Activated naive CD8-positive, alpha-beta T cell treated with anti-CD3 and anti-CD28 coated beads, Interleukin-2, amount 10 ng/mL, durations not matched to agents 7 days and 5 days (primary cell): ENCODE measurements at regions not wholly inside any gene's neighbourhood (a gene's known extent, or its start where the extent isn't known, plus 50 kb on each side); places are given as distances from the start of the nearest gene placed in this dataset.

ENCODE experiments used
- ATAC-seq: fragments of 150-1000 bp; cut with Tn5 transposase; one replicate; pipeline ENCODE4 v1.10.0; 2021; ENCODE audit warnings: low read depth, moderate library complexity
- POLR2A ChIA-PET: fragments of 350-600 bp; sonication (Branson Sonifier 250); formaldehyde crosslinking; loops from one replicate; lab custom pipeline; 2021; ENCODE audit warnings: antibody characterized with exemption; lab: Charles Lee
- DNase-seq: peaks from one replicate; pipeline ENCODE4 v3.0.0; 2021
- H3K27ac Mint-ChIP-seq: one replicate; pipeline ENCODE4 v1.8.0; 2022; ENCODE audit warnings: mild to moderate bottlenecking, mixed read lengths
- H3K27me3 Mint-ChIP-seq: one replicate; pipeline ENCODE4 v1.8.0; 2022; ENCODE audit warnings: mild to moderate bottlenecking, moderate library complexity, mixed read lengths
- H3K36me3 Mint-ChIP-seq: one replicate; pipeline ENCODE4 v1.8.0; 2021; ENCODE audit warnings: mild to moderate bottlenecking, mixed read lengths
- H3K4me1 Mint-ChIP-seq: one replicate; pipeline ENCODE4 v1.8.0; 2021; ENCODE audit warnings: mixed read lengths
- H3K4me3 Mint-ChIP-seq: one replicate; pipeline ENCODE4 v1.8.0; 2022; ENCODE audit warnings: mild to moderate bottlenecking, moderate library complexity, mixed read lengths
- H3K9me3 Mint-ChIP-seq: one replicate; pipeline ENCODE4 v1.8.0; 2021; ENCODE audit warnings: mixed read lengths

DNA sequence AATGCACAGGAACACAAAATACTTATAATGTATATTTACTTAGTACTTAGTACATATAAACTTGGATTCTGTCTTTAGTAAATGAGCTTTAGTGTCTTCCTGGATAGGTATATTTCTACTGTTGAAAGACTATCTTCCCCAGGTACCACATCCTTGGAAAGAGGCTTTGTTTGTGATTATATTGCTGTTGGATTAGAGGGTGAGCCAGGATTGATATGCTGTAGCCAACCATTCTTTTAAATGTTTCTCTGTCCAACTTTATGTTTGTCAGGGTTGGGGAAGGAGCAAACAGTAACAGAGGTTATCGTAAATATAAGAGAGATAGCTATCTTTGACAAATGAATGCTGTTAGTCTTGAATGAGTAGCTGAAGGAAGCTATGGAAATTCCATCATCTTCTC is 213.2 kb downstream of the SPRY1 start:
- DNase-seq = no peak
- H3K4me1 Mint-ChIP-seq = peaks cover 27% of the 10 kb centered on the region
- POLR2A ChIA-PET = no interaction called here

DNA sequence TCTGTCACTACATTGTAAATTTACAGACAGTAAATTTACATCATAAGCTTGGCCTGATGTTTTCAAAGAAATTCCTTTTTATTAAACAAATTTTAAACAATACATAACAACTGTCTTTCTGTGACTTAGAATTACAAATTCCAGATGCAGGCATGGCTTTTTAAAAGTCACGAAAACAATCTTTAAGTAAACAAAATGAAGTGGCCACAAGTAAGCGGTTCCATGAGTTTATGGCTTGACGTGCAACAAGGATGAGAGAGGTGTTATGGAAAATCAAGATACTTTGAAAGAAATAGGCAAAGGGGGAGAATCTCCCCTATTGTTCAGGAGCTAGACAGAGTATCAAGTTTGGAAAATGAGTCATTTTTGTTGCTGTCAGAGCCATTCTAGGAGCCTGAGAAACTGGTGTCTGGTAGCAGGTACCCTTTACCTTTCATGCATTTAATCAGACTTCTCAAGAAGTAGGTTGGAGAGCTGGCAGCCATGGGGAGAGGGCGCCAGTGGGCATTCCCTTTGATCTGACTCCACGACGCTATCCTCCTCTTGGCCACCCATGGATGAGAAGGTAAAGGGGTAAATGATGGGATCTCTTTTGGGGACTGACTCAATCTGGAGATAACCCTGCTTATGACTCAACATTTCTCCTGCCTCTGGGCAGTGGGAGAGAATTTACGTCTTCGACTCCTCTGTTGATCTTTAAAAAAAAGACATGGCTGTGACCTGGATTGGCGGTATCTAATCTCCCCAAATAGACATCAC is 217.2 kb downstream of the SPRY1 start:
- Mint-ChIP-seq H3K27me3 (no peaks in the 10 kb centered on the region), H3K4me1 (peaks cover 13% of the 10 kb centered on the region), H3K9me3 (no peaks in the 10 kb centered on the region), H3K4me3 (no peak overlapping the region), H3K36me3 (peaks cover 8% of the 10 kb centered on the region), H3K27ac (no peak overlapping the region)
- ATAC-seq (no peak), DNase-seq (no peak)
- POLR2A ChIA-PET = no interaction called here

More for the DNA sequence above, 213.2 kb downstream of the SPRY1 start:
- no peak overlapping the region for H3K4me3 Mint-ChIP-seq
- ATAC-seq = no peak
- no peaks in the 10 kb centered on the region for H3K27me3 Mint-ChIP-seq
- H3K27ac Mint-ChIP-seq = no peak overlapping the region
- H3K36me3 Mint-ChIP-seq = peaks cover 4% of the 10 kb centered on the region
- no peaks in the 10 kb centered on the region for H3K9me3 Mint-ChIP-seq

- H3K4me1 Mint-ChIP-seq = peaks cover 11% of the 10 kb centered on the region
- ATAC-seq (no peak), DNase-seq (no peak)
- H3K4me3 Mint-ChIP-seq = no peak overlapping the region
- H3K27ac Mint-ChIP-seq = no peak overlapping the region
- no peaks in the 10 kb centered on the region for H3K27me3 Mint-ChIP-seq
- H3K9me3 Mint-ChIP-seq = no peaks in the 10 kb centered on the region
- POLR2A ChIA-PET = no interaction called here
- H3K36me3 Mint-ChIP-seq = peaks cover 7% of the 10 kb centered on the region
These were observed 219.3 kb downstream of the SPRY1 start for GRCh38 chr4:123615901-123616300.

GRCh38 chr4:123616951-123617461 is 220.4 kb downstream of the SPRY1 start:
- no peaks in the 10 kb centered on the region for H3K27me3 Mint-ChIP-seq
- peak overlapping the region; percentile 55 for H3K4me3 Mint-ChIP-seq
- POLR2A ChIA-PET = interaction anchor here (0.6 to 1.4 kb wide), 5 partner anchors 10 to 220 kb away, joined by 3 to 6 read pairs (median 4); partner anchors contain the start of gene SPRY1
- ATAC-seq (peak; percentile 92), DNase-seq (no peak)
- H3K4me1 Mint-ChIP-seq = peaks cover 17% of the 10 kb centered on the region
- H3K36me3 Mint-ChIP-seq = peaks cover 9% of the 10 kb centered on the region
- peak overlapping the region; percentile 74 for H3K27ac Mint-ChIP-seq
- no peaks in the 10 kb centered on the region for H3K9me3 Mint-ChIP-seq

GRCh38 chr4:123617791-123618190 is 221.2 kb downstream of the SPRY1 start:
- ATAC-seq = no peak
- no peaks in the 10 kb centered on the region for H3K27me3 Mint-ChIP-seq

DNA sequence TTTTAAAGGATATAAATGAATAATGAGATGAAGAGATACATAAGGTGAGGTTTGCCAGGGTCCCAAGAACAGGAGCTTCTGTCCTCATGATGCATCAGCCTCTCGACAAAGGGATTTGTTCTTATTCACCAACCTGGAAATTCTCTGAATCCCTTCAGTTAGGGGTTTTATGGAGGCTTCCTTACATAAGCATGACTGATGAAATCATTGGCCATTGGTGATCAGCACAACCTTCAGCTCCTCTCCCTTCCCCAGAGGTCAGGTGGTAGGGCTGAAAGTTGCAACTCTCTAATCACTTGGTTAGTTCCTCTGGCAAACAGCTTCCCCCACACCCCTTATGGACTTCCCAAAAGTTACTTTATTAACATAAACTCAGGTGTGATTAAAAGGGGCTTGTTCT is 222.0 kb downstream of the SPRY1 start:
- POLR2A ChIA-PET = interaction anchor here (1.0 kb wide), 1 partner anchor 24 kb away, joined by 4 read pairs; no protein-coding TSS in a partner anchor

More at GRCh38 chr4:123617791-123618190, 221.2 kb downstream of the SPRY1 start:
- Mint-ChIP-seq H3K27ac (no peak overlapping the region), H3K4me3 (no peak overlapping the region), H3K4me1 (peaks cover 17% of the 10 kb centered on the region), H3K9me3 (no peaks in the 10 kb centered on the region), H3K36me3 (peaks cover 9% of the 10 kb centered on the region)
- POLR2A ChIA-PET = interaction anchor here (1.4 kb wide), 1 partner anchor 20 kb away, joined by 4 read pairs; no protein-coding TSS in a partner anchor
- no peak for DNase-seq

GRCh38 chr4:123619326-123619725 is 222.7 kb downstream of the SPRY1 start:
- DNase-seq (no peak), ATAC-seq (no peak)
- Mint-ChIP-seq H3K27me3 (no peaks in the 10 kb centered on the region), H3K36me3 (peaks cover 12% of the 10 kb centered on the region), H3K9me3 (no peaks in the 10 kb centered on the region), H3K4me1 (peaks cover 17% of the 10 kb centered on the region), H3K27ac (no peak overlapping the region), H3K4me3 (no peak overlapping the region)
- POLR2A ChIA-PET = interaction anchor here (0.7 to 1.0 kb wide), 2 partner anchors 21 to 23 kb away, joined by 3 to 4 read pairs; no protein-coding TSS in a partner anchor

More for the DNA sequence above, 222.0 kb downstream of the SPRY1 start:
- no peak overlapping the region for H3K4me3 Mint-ChIP-seq
- DNase-seq (no peak), ATAC-seq (no peak)
- H3K27ac Mint-ChIP-seq = no peak overlapping the region
- H3K9me3 Mint-ChIP-seq = no peaks in the 10 kb centered on the region
- no peaks in the 10 kb centered on the region for H3K27me3 Mint-ChIP-seq
- H3K36me3 Mint-ChIP-seq = peaks cover 11% of the 10 kb centered on the region
- H3K4me1 Mint-ChIP-seq = peaks cover 17% of the 10 kb centered on the region

DNA sequence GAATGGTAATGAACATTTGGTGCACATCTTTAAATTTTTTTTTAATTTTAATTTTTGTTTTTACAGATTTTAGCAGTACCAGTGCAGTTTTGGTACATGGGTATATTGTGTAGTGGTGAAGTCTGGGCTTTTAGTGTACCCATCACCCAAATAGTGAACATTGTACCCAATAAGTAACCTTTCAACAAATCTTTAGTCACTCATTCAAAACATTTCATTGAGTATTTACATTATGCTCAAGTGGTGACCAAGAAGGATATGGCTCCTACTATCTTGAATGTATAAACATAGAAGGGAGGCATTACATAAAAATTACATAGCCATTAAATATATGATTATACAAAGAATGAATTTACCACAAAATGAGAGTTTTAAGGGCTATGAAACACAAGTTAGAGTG is 223.3 kb downstream of the SPRY1 start:
- no peak overlapping the region for H3K27ac Mint-ChIP-seq

GRCh38 chr4:123621072-123621705 is 224.6 kb downstream of the SPRY1 start:
- ATAC-seq (no peak), DNase-seq (no peak)
- peaks cover 21% of the 10 kb centered on the region for H3K36me3 Mint-ChIP-seq
- H3K27me3 Mint-ChIP-seq = no peaks in the 10 kb centered on the region
- no peak overlapping the region for H3K4me3 Mint-ChIP-seq
- H3K27ac Mint-ChIP-seq = no peak overlapping the region
- POLR2A ChIA-PET = no interaction called here
- peaks cover 7% of the 10 kb centered on the region for H3K9me3 Mint-ChIP-seq
- H3K4me1 Mint-ChIP-seq = peaks cover 26% of the 10 kb centered on the region

More for the DNA sequence above, 223.3 kb downstream of the SPRY1 start:
- no peak for DNase-seq
- ATAC-seq = no peak
- Mint-ChIP-seq H3K4me3 (no peak overlapping the region), H3K27me3 (no peaks in the 10 kb centered on the region), H3K4me1 (peaks cover 19% of the 10 kb centered on the region), H3K9me3 (peaks cover 3% of the 10 kb centered on the region), H3K36me3 (peaks cover 17% of the 10 kb centered on the region)
- POLR2A ChIA-PET = no interaction called here

DNA sequence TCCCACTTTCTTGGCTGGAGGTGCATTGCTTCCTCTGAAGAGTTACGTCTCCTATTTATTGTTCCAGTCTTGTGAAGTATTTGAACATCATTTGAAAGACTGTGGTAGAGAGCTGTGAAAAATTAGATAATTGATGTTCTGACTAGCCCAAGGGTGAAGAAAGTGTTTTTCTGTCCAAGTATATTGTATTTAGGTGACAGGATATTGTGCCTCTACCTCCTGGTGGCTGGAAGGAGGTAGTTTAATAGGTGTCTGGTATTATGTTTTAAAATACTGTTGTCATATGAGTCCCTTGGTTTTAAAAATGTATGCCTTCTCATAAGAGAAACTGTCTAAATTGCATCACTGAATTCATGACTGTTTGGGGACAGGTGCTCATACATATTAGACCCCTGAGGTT is 226.0 kb downstream of the SPRY1 start:
- no peak for ATAC-seq
- Mint-ChIP-seq H3K36me3 (peaks cover 19% of the 10 kb centered on the region), H3K4me1 (peaks cover 14% of the 10 kb centered on the region), H3K9me3 (peaks cover 7% of the 10 kb centered on the region), H3K4me3 (no peak overlapping the region), H3K27me3 (no peaks in the 10 kb centered on the region), H3K27ac (no peak overlapping the region)
- POLR2A ChIA-PET = no interaction called here
- no peak for DNase-seq

DNA sequence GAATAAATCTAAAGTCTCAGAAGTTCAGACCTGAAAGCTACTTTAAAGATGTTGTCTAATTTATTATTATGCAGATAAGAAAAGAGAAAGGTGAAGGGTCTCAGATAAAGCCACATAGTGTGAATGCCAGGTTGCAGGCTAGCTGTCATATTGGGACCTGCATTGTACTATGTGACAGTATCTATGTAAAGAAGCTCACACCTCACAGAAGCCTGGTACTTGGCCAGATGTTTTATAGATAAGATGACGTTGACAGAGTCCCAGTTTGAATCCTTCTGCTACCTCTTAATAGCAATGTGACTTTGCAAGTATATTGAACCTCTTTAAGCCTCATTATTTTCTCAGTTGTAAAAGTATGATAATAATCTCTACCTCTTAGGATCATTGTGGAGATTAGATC is 227.0 kb downstream of the SPRY1 start:
- DNase-seq = no peak
- Mint-ChIP-seq H3K9me3 (peaks cover 7% of the 10 kb centered on the region), H3K4me3 (no peak overlapping the region), H3K27me3 (no peaks in the 10 kb centered on the region), H3K4me1 (peaks cover 14% of the 10 kb centered on the region), H3K27ac (no peak overlapping the region), H3K36me3 (peaks cover 18% of the 10 kb centered on the region)
- POLR2A ChIA-PET = no interaction called here
- ATAC-seq = no peak

- Mint-ChIP-seq H3K4me1 (peaks cover 14% of the 10 kb centered on the region), H3K9me3 (peaks cover 7% of the 10 kb centered on the region), H3K27me3 (no peaks in the 10 kb centered on the region), H3K36me3 (peaks cover 18% of the 10 kb centered on the region), H3K27ac (peak overlapping the region; percentile 11), H3K4me3 (no peak overlapping the region)
- POLR2A ChIA-PET = no interaction called here
- ATAC-seq (peak; percentile 88), DNase-seq (no peak)
These were observed 228.4 kb downstream of the SPRY1 start for GRCh38 chr4:123624959-123625358.

DNA sequence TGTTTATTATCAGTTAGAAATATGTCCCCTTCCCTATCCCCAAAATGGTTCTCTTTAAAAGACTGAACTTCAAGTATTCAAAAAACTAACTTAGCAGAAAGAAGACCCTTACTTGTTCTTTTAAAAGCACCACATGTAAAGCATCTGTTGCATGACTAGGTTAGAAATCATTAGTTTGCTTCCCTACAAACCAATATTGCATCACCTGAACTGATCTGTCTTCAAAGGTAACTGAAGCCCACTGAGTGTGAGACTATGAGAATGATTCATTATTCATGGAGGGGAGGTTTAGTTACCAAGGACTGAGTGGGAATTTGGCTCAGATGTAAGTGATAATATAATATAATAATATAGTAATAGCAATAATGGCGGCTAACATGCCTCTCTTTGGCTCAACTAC is 231.7 kb downstream of the SPRY1 start:
- POLR2A ChIA-PET = no interaction called here

More for the DNA sequence above, 231.7 kb downstream of the SPRY1 start:
- peaks cover 17% of the 10 kb centered on the region for H3K4me1 Mint-ChIP-seq
- no peak overlapping the region for H3K27ac Mint-ChIP-seq
- DNase-seq = no peak
- H3K9me3 Mint-ChIP-seq = peaks cover 7% of the 10 kb centered on the region
- H3K4me3 Mint-ChIP-seq = no peak overlapping the region
- H3K27me3 Mint-ChIP-seq = no peaks in the 10 kb centered on the region
- ATAC-seq = no peak
- peaks cover 16% of the 10 kb centered on the region for H3K36me3 Mint-ChIP-seq
